Prostate gland (tissue), 2 donors: ENCODE measurements at regions not wholly inside any gene's neighbourhood (a gene's known extent, or its start where the extent isn't known, plus 50 kb on each side); places are given as distances from the start of the nearest gene placed in this dataset.

ENCODE experiments used
- DNase-seq: peaks from one replicate; pipeline ENCODE4 v3.0.0-alpha.2; 2019; ENCODE audit warnings: low spot score
- H3K27ac ChIP-seq, 2 donors: fragments of 200-600 bp; sonication (generic); 2 replicates each; pipeline ENCODE4 v1.5.1; 2017 to 2019
- H3K27me3 ChIP-seq: fragments of 200-600 bp; sonication (generic); replicated peaks from 2 replicates; pipeline ENCODE4 v1.5.1; 2019; ENCODE audit not compliant: insufficient read depth
- H3K36me3 ChIP-seq, 2 donors: fragments of 200-600 bp; sonication (generic); 1 replicate in 1 of 2; 2 replicates in 1 of 2; pipeline versions ENCODE4 v1.5.1 to v1.8.1; 2017 to 2019
- H3K4me1 ChIP-seq: fragments of 200-600 bp; sonication (generic); replicated peaks from 2 replicates; pipeline ENCODE4 v1.5.1; 2019
- H3K4me3 ChIP-seq, 2 donors: fragments of 200-600 bp; sonication (generic); 2 replicates each; pipeline ENCODE4 v1.5.1; 2017 to 2019
- H3K9me3 ChIP-seq: fragments of 200-600 bp; sonication (generic); 2 replicates; pipeline ENCODE4 v1.5.1; 2017
- POLR2A ChIP-seq: fragments of 450-650 bp; IDR thresholded peaks from one replicate; pipeline ENCODE4 v1.6.1; 2016; ENCODE audit warnings: antibody characterized with exemption, mild to moderate bottlenecking
- POLR2AphosphoS5 ChIP-seq: sonication (generic); formaldehyde crosslinking; IDR thresholded peaks from one replicate; pipeline ENCODE4 v1.6.1; 2017; ENCODE audit warnings: antibody characterized with exemption
- WGBS: methylation state at CpG from one replicate; pipeline ENCODE4 v1.1.5; 2018; 5-methylcytosine and 5-hydroxymethylcytosine counted together
- intact Hi-C: fragments of 100-400 bp; cut with DNase I; formaldehyde crosslinking; loops from one replicate; pipeline ENCODE4 v1.14.2; 2022
- TF ChIP-seq, protein P1 (sequence below), 4 experiments: fragments of 200-600 bp in 2 of 4; fragments of 450-650 bp in 2 of 4; sonication (generic) in 2 of 4; IDR thresholded peaks; 1 replicate in 3 of 4; 2 replicates in 1 of 4; pipeline ENCODE4 v1.5.1; 2016 to 2019; ENCODE audit warnings: antibody characterized with exemption in 4 of 4, mild to moderate bottlenecking in 2 of 4, moderate library complexity in 2 of 4

- H3K4me1 ChIP-seq, result no peaks in the 10 kb centered on the region
- DNase-seq, result no peak
- intact Hi-C loops, result no loop called here
- H3K36me3 ChIP-seq, result no peaks in the 10 kb centered on the region
- H3K27ac ChIP-seq, result no peak overlapping the region
- no peak overlapping the region for H3K4me3 ChIP-seq
- H3K9me3 ChIP-seq, result no peaks in the 10 kb centered on the region
- WGBS, result 74% methylated on average over 2 of the region's 2 CpGs
- no peaks in the 10 kb centered on the region for H3K27me3 ChIP-seq
- TF ChIP-seq POLR2A (no peak), POLR2AphosphoS5 (no peak)
- TF ChIP-seq, protein P1, sequence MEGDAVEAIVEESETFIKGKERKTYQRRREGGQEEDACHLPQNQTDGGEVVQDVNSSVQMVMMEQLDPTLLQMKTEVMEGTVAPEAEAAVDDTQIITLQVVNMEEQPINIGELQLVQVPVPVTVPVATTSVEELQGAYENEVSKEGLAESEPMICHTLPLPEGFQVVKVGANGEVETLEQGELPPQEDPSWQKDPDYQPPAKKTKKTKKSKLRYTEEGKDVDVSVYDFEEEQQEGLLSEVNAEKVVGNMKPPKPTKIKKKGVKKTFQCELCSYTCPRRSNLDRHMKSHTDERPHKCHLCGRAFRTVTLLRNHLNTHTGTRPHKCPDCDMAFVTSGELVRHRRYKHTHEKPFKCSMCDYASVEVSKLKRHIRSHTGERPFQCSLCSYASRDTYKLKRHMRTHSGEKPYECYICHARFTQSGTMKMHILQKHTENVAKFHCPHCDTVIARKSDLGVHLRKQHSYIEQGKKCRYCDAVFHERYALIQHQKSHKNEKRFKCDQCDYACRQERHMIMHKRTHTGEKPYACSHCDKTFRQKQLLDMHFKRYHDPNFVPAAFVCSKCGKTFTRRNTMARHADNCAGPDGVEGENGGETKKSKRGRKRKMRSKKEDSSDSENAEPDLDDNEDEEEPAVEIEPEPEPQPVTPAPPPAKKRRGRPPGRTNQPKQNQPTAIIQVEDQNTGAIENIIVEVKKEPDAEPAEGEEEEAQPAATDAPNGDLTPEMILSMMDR (IDR thresholded peaks at IDR 0.05), result no peak
Measured at GRCh38 chr20:11387189-11387754, 530.4 kb upstream of the BTBD3 start.

DNA sequence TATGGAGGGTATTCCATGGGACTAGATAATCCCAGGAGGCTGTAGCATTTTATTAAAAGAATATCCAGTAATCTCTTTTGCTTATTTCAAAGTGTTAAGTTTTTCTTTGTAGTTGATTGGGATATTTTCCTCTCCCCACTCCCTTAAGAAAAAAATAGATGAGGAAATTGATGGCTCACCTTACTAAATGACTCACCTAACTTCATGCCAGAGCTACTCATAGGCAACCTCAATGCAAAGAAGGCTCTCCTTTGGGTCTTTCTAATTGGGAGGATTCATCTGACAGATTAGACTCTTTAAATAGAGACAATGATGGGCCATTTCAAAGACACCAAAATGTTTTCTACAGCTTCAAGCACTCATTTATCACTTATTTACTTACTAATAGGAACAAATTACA is 528.5 kb upstream of the BTBD3 start:
- no peak for DNase-seq
- no peak for TF ChIP-seq POLR2AphosphoS5
- intact Hi-C loops, result no loop called here
- H3K27me3 ChIP-seq, result no peaks in the 10 kb centered on the region
- no peak overlapping the region for H3K4me3 ChIP-seq
- H3K9me3 ChIP-seq, result no peaks in the 10 kb centered on the region
- no peaks in the 10 kb centered on the region for H3K4me1 ChIP-seq
- no peak overlapping the region for H3K27ac ChIP-seq
- no peaks in the 10 kb centered on the region for H3K36me3 ChIP-seq

DNA sequence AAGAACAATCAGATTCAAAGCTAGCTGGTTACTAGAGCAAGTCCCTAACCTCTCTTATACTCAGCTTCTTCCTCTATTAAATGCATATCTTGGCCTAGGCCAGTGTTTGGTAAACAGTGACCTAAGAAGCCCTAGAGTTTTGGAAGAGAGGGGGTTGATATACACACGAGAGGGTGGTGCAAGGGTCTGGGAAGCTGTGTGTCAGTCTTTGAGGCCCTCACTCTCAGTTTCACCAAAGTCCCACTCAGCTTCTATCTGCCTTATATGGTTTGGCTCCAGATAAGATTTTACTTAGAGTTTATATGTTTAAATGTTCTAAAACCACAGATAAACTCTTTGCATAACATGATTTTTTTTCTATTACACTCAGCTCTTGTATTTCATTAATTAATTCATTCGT is 526.1 kb upstream of the BTBD3 start:
- Histone ChIP-seq H3K4me1 (no peaks in the 10 kb centered on the region), H3K27ac (no peak overlapping the region), H3K4me3 (no peak overlapping the region), H3K9me3 (no peaks in the 10 kb centered on the region), H3K27me3 (no peaks in the 10 kb centered on the region), H3K36me3 (no peaks in the 10 kb centered on the region)
- 68% methylated on average over 2 of the region's 2 CpGs for whole genome bisulfite sequencing
- no peak for DNase-seq
- TF ChIP-seq, protein P1 (IDR thresholded peaks at IDR 0.05), result no peak
- TF ChIP-seq POLR2AphosphoS5, result no peak
- intact Hi-C loops, result no loop called here

DNA sequence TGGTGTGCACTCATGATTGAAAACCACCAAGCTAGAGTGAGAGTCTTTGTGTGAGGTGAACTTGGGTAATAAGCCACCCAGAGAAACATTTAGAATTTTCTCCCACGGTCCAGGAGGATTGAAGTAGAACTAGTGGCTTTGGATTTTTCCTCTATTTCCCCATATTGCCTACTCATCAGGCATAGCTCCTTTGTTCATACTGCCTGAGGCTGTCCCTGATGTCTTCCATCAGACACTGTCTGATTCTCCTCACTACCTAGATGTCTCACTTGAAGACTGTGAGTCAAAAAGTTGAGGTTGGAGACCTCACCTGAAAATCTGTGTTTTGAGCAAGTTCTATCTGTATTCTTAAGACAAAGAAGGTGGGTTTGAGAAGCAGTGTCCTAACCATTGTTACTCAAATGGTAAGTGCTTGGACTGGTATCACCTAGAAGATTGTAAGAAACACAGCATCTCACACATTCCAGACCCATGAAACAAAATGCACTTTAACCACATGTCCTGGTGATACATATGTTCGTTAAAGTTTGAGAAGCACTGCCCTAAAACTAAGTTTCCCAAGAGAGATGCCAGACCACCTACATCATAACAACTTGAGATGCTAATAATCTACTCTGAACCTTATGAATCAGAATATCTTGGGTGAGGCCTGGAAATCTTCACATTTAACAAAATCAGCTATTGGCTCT is 523.4 kb upstream of the BTBD3 start:
- 93% methylated on average over 2 of the region's 2 CpGs for WGBS
- H3K27me3 ChIP-seq, result no peaks in the 10 kb centered on the region
- H3K36me3 ChIP-seq, result no peaks in the 10 kb centered on the region
- intact Hi-C loops, result no loop called here
- H3K9me3 ChIP-seq, result no peaks in the 10 kb centered on the region
- H3K4me1 ChIP-seq, result no peaks in the 10 kb centered on the region
- DNase-seq, result no peak
- TF ChIP-seq, protein P1 (IDR thresholded peaks at IDR 0.05), result no peak
- TF ChIP-seq POLR2A (no peak), POLR2AphosphoS5 (no peak)
- no peak overlapping the region for H3K4me3 ChIP-seq
- no peak overlapping the region for H3K27ac ChIP-seq

GRCh38 chr20:11395581-11395980 is 522.1 kb upstream of the BTBD3 start:
- WGBS, result 90% methylated on average over 2 of the region's 2 CpGs
- H3K9me3 ChIP-seq, result no peaks in the 10 kb centered on the region
- H3K27ac ChIP-seq, result no peak overlapping the region
- no peak for DNase-seq
- no peak overlapping the region for H3K4me3 ChIP-seq
- H3K27me3 ChIP-seq, result no peaks in the 10 kb centered on the region
- H3K36me3 ChIP-seq, result no peaks in the 10 kb centered on the region
- intact Hi-C loops, result no loop called here
- TF ChIP-seq POLR2A (no peak), POLR2AphosphoS5 (no peak)
- TF ChIP-seq, protein P1 (IDR thresholded peaks at IDR 0.05), result no peak
- no peaks in the 10 kb centered on the region for H3K4me1 ChIP-seq
